Coronary artery (tissue), 2 donors: ENCODE measurements at regions not wholly inside any gene's neighbourhood (a gene's known extent, or its start where the extent isn't known, plus 50 kb on each side); places are given as distances from the start of the nearest gene placed in this dataset.

ENCODE experiments used
- DNase-seq: peaks from one replicate; pipeline ENCODE4 v3.0.0-alpha.2; 2017; ENCODE audit warnings: low spot score
- H3K27ac ChIP-seq, 2 donors: fragments of 200-600 bp; sonication (generic); one replicate each; pipeline ENCODE4 v1.5.1; 2016 to 2019
- H3K4me3 ChIP-seq: fragments of 200-600 bp; sonication (generic); 2 replicates; pipeline ENCODE4 v1.5.1; 2016; ENCODE audit warnings: mild to moderate bottlenecking, moderate library complexity
- CTCF ChIP-seq: fragments of 200-600 bp; sonication (generic); IDR thresholded peaks from one replicate; pipeline ENCODE4 v1.5.1; 2019; ENCODE audit warnings: antibody characterized with exemption

DNA sequence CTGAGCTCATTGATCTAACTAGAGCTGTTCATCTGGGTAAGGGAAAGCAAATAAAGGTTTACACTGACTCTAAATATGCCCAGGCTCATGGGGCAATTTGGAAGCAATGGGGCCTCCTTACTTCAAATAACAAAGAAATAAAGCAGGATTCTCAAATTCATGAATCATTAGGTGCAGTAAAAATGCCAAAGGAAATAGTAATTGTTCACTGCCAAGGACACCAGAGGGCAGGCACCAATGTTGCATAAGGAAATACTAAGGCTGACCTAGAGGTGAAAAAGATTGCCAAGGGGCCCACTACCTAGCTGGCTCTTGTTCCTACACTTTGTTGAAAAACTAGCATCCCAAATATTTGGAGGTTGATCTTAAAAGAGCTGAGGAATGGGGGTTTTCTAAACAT is 1686.7 kb upstream of the MIR17HG start:
- Histone ChIP-seq H3K4me3 (no peak overlapping the region), H3K27ac (no peak overlapping the region)
- DNase-seq = no peak
- TF ChIP-seq CTCF = no peak

- no peak for TF ChIP-seq CTCF
- no peak overlapping the region for H3K4me3 ChIP-seq
- H3K27ac ChIP-seq = no peak overlapping the region
- no peak for DNase-seq
Observed at GRCh38 chr13:89673789-89674311, 1673.6 kb upstream of the MIR17HG start.

- no peak for DNase-seq
- H3K27ac ChIP-seq = no peak overlapping the region
- no peak for TF ChIP-seq CTCF
- no peak overlapping the region for H3K4me3 ChIP-seq
Observed at GRCh38 chr13:89678466-89679121, 1668.9 kb upstream of the MIR17HG start.

DNA sequence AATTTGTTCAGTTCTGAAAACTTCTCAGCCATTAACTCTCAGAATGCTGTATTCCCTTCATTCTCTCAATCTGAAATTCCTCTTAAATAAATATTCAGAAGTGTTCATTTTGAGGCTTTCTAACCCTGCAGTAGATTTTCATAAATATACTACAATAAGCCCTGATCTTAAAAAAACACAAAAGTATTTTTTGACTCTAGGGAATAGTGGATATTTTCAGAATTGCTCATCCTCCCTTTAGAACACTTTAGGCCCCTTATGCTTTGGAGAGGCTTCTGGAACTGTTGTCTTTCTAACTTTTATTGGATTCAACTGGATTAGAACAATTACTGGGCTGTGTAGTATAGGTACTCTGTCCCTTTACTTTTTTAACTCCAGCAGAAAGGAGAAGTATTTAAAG is 1662.6 kb upstream of the MIR17HG start:
- DNase-seq = no peak
- no peak overlapping the region for H3K4me3 ChIP-seq
- no peak for TF ChIP-seq CTCF
- no peak overlapping the region for H3K27ac ChIP-seq

DNA sequence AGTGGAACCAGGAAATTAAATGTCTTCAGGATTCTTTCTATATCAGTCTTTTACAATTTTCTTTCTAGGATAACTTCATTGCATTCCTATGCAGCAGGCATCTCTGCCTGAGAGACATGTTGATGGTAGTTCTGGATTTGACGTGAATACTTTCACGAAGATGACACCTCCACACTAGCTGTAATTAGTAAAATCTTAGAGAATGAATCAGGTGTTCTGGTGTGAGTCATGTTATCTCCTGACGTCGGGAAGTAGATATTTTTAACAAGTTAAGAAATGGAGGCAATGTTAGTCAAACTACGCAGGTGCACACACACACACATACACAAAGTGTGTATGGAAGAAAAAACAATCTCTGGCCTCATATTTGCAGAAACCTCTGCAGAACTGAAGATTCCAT is 1661.3 kb upstream of the MIR17HG start:
- TF ChIP-seq CTCF = no peak
- no peak for DNase-seq
- Histone ChIP-seq H3K4me3 (no peak overlapping the region), H3K27ac (no peak overlapping the region)

- H3K4me3 ChIP-seq = no peak overlapping the region
- TF ChIP-seq CTCF = no peak
- no peak overlapping the region for H3K27ac ChIP-seq
- no peak for DNase-seq
Observed at GRCh38 chr13:89687066-89687465, 1660.4 kb upstream of the MIR17HG start.

GRCh38 chr13:89688918-89689317 is 1658.6 kb upstream of the MIR17HG start:
- no peak for DNase-seq
- H3K4me3 ChIP-seq = no peak overlapping the region

More at GRCh38 chr13:89688918-89689317, 1658.6 kb upstream of the MIR17HG start:
- no peak overlapping the region for H3K27ac ChIP-seq
- no peak for TF ChIP-seq CTCF
